Sigmoid colon (tissue), 4 donors: ENCODE measurements at regions not wholly inside any gene's neighbourhood (a gene's known extent, or its start where the extent isn't known, plus 50 kb on each side); places are given as distances from the start of the nearest gene placed in this dataset.

Experiments used
- POLR2AphosphoS5 ChIP-seq, 4 donors: sonication (generic); formaldehyde crosslinking; IDR thresholded peaks; one replicate each; pipeline ENCODE4 v1.6.1; 2017; ENCODE audit warnings: antibody characterized with exemption in 4 of 4
- TF ChIP-seq, protein P1 (sequence below), 4 experiments: fragments of 450-650 bp in 3 of 4; fragments of 200-600 bp in 1 of 4; IDR thresholded peaks; one replicate each; pipeline ENCODE4 v1.5.1; 2016 to 2019; ENCODE audit warnings: antibody characterized with exemption in 4 of 4, mild to moderate bottlenecking in 3 of 4, moderate library complexity in 2 of 4

DNA sequence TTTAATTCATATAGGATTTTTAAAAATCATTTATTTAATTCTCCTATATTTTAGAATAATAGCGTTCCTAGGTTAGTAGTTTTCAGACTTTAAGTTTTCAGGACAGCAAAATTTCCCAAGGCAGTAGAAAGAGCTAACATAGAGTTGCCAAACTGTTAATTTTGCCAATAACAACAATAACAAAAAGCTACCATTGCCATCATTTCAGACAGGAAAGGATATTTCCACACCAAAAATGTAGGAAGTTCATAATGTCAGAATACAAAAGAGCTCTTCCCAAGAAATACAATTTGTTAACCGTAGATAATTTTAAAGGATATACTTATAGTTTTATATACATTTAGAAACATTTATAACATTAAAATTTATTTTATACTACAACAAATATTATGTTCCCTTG, 81.4 kb upstream of the EEA1 start:
- TF ChIP-seq, protein P1, sequence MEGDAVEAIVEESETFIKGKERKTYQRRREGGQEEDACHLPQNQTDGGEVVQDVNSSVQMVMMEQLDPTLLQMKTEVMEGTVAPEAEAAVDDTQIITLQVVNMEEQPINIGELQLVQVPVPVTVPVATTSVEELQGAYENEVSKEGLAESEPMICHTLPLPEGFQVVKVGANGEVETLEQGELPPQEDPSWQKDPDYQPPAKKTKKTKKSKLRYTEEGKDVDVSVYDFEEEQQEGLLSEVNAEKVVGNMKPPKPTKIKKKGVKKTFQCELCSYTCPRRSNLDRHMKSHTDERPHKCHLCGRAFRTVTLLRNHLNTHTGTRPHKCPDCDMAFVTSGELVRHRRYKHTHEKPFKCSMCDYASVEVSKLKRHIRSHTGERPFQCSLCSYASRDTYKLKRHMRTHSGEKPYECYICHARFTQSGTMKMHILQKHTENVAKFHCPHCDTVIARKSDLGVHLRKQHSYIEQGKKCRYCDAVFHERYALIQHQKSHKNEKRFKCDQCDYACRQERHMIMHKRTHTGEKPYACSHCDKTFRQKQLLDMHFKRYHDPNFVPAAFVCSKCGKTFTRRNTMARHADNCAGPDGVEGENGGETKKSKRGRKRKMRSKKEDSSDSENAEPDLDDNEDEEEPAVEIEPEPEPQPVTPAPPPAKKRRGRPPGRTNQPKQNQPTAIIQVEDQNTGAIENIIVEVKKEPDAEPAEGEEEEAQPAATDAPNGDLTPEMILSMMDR (IDR thresholded peaks at IDR 0.05), result no peak
- TF ChIP-seq POLR2AphosphoS5 (IDR thresholded peaks at IDR 0.05), result no peak
